WTC11 (cell line): ENCODE measurements at regions not wholly inside any gene's neighbourhood (a gene's known extent, or its start where the extent isn't known, plus 50 kb on each side); places are given as distances from the start of the nearest gene placed in this dataset.

Source experiments
- ATAC-seq: fragments of 200-7000 bp; cut with Tn5 transposase; 2 replicates; pipeline ENCODE4 v1.10.0; 2021; ENCODE audit warnings: mild to moderate bottlenecking, moderate library complexity
- CTCF ChIA-PET: fragments of 300-600 bp; sonication (Branson Sonifier 250); formaldehyde crosslinking; loops from one replicate; lab custom pipeline; 2021; ENCODE audit warnings: antibody characterized with exemption; lab: Charles Lee
- POLR2A ChIA-PET: fragments of 350-600 bp; sonication (Branson Sonifier 250); formaldehyde crosslinking; loops from one replicate; lab custom pipeline; 2021; ENCODE audit warnings: antibody characterized with exemption; lab: Charles Lee
- DNase-seq: peaks from one replicate; pipeline ENCODE4 v3.0.0; 2021; ENCODE audit warnings: low spot score
- H3K27ac Mint-ChIP-seq: 2 replicates; pipeline ENCODE4 v1.8.0; 2021; ENCODE audit warnings: mixed read lengths
- H3K27me3 Mint-ChIP-seq: 2 replicates; pipeline ENCODE4 v1.8.0; 2021; ENCODE audit warnings: low read depth, mild to moderate bottlenecking, moderate library complexity, mixed read lengths
- H3K36me3 Mint-ChIP-seq: 2 replicates; pipeline ENCODE4 v1.8.0; 2021; ENCODE audit warnings: mixed read lengths
- H3K4me1 Mint-ChIP-seq: 2 replicates; pipeline ENCODE4 v1.8.0; 2022; ENCODE audit warnings: mixed read lengths
- H3K4me3 Mint-ChIP-seq: 2 replicates; pipeline ENCODE4 v1.8.0; 2021; ENCODE audit warnings: mild to moderate bottlenecking, moderate library complexity, mixed read lengths
- H3K9me3 Mint-ChIP-seq: 2 replicates; pipeline ENCODE4 v1.8.0; 2021; ENCODE audit warnings: mixed read lengths
- FOXJ3 ChIP-seq: sonication (generic); formaldehyde crosslinking; IDR thresholded peaks from 2 replicates; pipeline ENCODE4 v1.9.0; 2021; ENCODE audit warnings: missing genetic modification reagents, mild to moderate bottlenecking, borderline replicate concordance
- GABPB1 ChIP-seq: sonication (generic); formaldehyde crosslinking; IDR thresholded peaks from 2 replicates; pipeline ENCODE4 v1.8.1; 2023; ENCODE audit warnings: mild to moderate bottlenecking, missing genetic modification reagents
- MYBL2 ChIP-seq: sonication (generic); formaldehyde crosslinking; IDR thresholded peaks from 2 replicates; pipeline ENCODE4 v1.8.1; 2023; ENCODE audit warnings: mild to moderate bottlenecking, moderate library complexity, missing genetic modification reagents
- NFATC4 ChIP-seq: fragments of 250-450 bp; sonication (Bioruptor Pico); IDR thresholded peaks from 2 replicates; pipeline ENCODE4 v1.9.0; 2021; ENCODE audit warnings: mild to moderate bottlenecking
- SMAD3 ChIP-seq: sonication (generic); formaldehyde crosslinking; IDR thresholded peaks from 2 replicates; pipeline ENCODE4 v1.8.0; 2022; ENCODE audit warnings: missing genetic modification reagents, mild to moderate bottlenecking, borderline replicate concordance
- ZNF263 ChIP-seq: sonication (generic); formaldehyde crosslinking; IDR thresholded peaks from 2 replicates; pipeline ENCODE4 v1.8.1; 2022; ENCODE audit warnings: low read depth, mild to moderate bottlenecking, moderate library complexity, missing genetic modification reagents
- TF ChIP-seq, protein P1 (sequence below): sonication (generic); formaldehyde crosslinking; IDR thresholded peaks from 2 replicates; pipeline ENCODE4 v1.8.0; 2022; ENCODE audit warnings: mild to moderate bottlenecking, missing genetic modification reagents
- TF ChIP-seq, protein P2 (sequence below): sonication (generic); formaldehyde crosslinking; IDR thresholded peaks from 2 replicates; pipeline ENCODE4 v1.8.1; 2022; ENCODE audit warnings: low read depth, missing genetic modification reagents, borderline replicate concordance
- TF ChIP-seq, protein P3 (sequence below): fragments of 250-450 bp; sonication (Bioruptor Pico); IDR thresholded peaks from 2 replicates; pipeline ENCODE4 v1.9.0; 2021; ENCODE audit warnings: mild to moderate bottlenecking
- TF ChIP-seq, protein P4 (sequence below): fragments of 250-450 bp; sonication (Bioruptor Pico); IDR thresholded peaks from 2 replicates; pipeline ENCODE4 v1.8.0; 2021; ENCODE audit warnings: mild to moderate bottlenecking
- TF ChIP-seq, protein P5 (sequence below): sonication (generic); formaldehyde crosslinking; conservative IDR thresholded peaks from 2 replicates; pipeline ENCODE4 v1.8.1; 2022; ENCODE audit warnings: mild to moderate bottlenecking, missing genetic modification reagents
- TF ChIP-seq, protein P6 (sequence below): sonication (generic); formaldehyde crosslinking; IDR thresholded peaks from 2 replicates; pipeline ENCODE4 v1.8.1; 2022; ENCODE audit warnings: mild to moderate bottlenecking, missing genetic modification reagents, moderate library complexity, borderline replicate concordance

DNA sequence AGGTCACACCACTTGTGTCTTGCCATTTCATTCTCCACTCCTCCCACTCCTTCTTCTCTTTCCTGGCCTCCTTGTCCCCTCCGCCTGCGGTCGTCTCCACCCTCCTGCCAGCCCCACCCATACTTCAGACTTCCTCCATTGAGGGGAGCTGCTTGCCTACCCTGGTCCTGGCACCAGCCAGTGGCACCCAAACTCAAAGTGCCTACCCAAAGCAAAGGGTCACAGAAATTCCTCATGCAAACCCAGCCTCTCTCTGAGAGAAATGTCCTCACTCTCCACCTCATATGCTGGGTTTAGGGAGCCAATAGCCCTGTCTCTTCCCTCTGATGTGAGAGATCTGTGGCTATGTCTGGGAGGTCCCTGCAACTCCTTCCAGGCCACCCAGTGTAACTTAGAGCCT, 109.6 kb downstream of the TEX26 start (continued):
- TF ChIP-seq, protein P1, sequence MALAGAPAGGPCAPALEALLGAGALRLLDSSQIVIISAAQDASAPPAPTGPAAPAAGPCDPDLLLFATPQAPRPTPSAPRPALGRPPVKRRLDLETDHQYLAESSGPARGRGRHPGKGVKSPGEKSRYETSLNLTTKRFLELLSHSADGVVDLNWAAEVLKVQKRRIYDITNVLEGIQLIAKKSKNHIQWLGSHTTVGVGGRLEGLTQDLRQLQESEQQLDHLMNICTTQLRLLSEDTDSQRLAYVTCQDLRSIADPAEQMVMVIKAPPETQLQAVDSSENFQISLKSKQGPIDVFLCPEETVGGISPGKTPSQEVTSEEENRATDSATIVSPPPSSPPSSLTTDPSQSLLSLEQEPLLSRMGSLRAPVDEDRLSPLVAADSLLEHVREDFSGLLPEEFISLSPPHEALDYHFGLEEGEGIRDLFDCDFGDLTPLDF (CRISPR knock-in tag), result no peak
- TF ChIP-seq SMAD3 (CRISPR knock-in tag) (no peak), ZNF263 (CRISPR knock-in tag) (no peak)
- TF ChIP-seq, protein P2, sequence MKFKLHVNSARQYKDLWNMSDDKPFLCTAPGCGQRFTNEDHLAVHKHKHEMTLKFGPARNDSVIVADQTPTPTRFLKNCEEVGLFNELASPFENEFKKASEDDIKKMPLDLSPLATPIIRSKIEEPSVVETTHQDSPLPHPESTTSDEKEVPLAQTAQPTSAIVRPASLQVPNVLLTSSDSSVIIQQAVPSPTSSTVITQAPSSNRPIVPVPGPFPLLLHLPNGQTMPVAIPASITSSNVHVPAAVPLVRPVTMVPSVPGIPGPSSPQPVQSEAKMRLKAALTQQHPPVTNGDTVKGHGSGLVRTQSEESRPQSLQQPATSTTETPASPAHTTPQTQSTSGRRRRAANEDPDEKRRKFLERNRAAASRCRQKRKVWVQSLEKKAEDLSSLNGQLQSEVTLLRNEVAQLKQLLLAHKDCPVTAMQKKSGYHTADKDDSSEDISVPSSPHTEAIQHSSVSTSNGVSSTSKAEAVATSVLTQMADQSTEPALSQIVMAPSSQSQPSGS, result no peak
- TF ChIP-seq, protein P3, sequence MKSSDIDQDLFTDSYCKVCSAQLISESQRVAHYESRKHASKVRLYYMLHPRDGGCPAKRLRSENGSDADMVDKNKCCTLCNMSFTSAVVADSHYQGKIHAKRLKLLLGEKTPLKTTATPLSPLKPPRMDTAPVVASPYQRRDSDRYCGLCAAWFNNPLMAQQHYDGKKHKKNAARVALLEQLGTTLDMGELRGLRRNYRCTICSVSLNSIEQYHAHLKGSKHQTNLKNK (CRISPR knock-in tag), result no peak
- TF ChIP-seq, protein P4, sequence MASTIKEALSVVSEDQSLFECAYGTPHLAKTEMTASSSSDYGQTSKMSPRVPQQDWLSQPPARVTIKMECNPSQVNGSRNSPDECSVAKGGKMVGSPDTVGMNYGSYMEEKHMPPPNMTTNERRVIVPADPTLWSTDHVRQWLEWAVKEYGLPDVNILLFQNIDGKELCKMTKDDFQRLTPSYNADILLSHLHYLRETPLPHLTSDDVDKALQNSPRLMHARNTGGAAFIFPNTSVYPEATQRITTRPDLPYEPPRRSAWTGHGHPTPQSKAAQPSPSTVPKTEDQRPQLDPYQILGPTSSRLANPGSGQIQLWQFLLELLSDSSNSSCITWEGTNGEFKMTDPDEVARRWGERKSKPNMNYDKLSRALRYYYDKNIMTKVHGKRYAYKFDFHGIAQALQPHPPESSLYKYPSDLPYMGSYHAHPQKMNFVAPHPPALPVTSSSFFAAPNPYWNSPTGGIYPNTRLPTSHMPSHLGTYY (CRISPR knock-in tag), result no peak

DNA sequence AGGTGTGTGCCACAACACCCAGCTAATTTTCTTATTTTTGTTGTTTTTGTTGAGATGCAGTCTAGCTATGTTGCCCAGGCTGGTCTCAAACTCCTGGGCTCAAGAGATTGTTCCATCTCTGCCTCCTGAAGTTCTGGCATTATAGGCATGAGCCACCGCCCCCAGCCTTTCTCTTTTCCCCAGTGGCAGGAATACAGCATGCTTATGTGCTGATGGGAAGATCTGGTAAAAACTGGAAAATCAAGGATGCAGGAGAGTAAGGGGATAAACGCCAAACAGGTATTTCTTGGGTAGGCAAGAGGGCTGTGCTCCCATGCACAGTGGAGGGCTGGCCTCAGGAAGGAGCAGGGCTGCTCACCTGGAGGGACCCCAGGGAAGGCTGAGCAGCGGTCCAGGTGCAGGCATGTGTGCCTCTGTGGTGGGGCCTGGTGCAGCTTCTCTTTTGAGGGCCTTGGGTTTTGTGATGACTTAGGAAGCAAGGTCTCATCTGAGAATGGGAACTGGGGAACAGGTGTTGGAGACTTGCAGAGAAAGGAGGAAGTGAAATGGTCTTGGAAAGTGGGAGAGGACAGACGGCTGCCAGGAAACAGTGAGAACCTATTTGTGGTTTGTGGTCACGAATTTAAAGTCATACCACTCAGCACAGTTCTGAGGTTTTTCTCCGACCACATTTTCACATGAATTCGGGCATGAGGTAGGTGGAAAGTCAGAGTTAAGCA, 106.5 kb downstream of the TEX26 start:
- no peak overlapping the region for H3K27ac Mint-ChIP-seq
- TF ChIP-seq MYBL2 (CRISPR knock-in tag) (no peak), GABPB1 (no peak), NFATC4 (CRISPR knock-in tag) (no peak)
- TF ChIP-seq, protein P5, sequence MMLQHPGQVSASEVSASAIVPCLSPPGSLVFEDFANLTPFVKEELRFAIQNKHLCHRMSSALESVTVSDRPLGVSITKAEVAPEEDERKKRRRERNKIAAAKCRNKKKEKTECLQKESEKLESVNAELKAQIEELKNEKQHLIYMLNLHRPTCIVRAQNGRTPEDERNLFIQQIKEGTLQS (CRISPR knock-in tag), result no peak
- TF ChIP-seq, protein P3 (CRISPR knock-in tag), result no peak
- TF ChIP-seq, protein P6, sequence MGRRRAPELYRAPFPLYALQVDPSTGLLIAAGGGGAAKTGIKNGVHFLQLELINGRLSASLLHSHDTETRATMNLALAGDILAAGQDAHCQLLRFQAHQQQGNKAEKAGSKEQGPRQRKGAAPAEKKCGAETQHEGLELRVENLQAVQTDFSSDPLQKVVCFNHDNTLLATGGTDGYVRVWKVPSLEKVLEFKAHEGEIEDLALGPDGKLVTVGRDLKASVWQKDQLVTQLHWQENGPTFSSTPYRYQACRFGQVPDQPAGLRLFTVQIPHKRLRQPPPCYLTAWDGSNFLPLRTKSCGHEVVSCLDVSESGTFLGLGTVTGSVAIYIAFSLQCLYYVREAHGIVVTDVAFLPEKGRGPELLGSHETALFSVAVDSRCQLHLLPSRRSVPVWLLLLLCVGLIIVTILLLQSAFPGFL (CRISPR knock-in tag), result no peak
- ATAC-seq, result no peak
- CTCF ChIA-PET, result interaction anchor here (2.1 kb wide), 1 partner anchor 60 kb away, joined by 6 read pairs; no protein-coding TSS in a partner anchor
- no peak overlapping the region for H3K4me3 Mint-ChIP-seq
- no peaks in the 10 kb centered on the region for H3K36me3 Mint-ChIP-seq
- no peak for DNase-seq
- H3K4me1 Mint-ChIP-seq, result no peaks in the 10 kb centered on the region
- H3K9me3 Mint-ChIP-seq, result no peaks in the 10 kb centered on the region
- H3K27me3 Mint-ChIP-seq, result no peaks in the 10 kb centered on the region; the same call in 1 of the 2 replicates
- POLR2A ChIA-PET, result no interaction called here

DNA sequence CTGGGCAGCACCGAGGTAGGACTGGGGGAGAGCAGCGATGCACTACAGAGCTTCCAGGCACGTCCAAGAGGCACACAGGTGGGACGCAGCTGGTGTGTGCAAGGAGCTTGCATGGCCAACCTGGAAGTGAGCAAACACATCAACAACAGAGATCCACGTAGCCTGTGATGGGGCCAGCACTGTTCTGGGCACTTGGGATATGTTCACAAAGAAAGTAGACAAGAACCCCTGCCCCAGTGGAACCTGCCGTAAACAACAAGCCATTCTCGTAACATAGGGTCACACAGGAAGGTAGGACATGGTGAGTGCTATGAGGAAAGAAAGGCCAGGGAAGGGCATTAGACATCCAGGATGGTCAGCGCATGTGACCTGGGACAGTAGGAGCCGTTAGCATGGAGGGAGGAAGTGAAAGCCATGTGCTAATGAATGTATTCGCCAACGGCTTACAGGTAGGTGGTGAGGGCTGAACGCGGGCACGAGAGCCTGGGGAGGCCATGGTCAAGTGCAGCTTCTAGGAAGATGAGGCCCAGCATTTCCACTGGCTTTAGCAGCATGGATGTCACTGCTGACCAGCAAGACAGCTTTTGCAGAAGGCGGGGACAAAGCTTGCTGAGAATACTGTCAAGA, 105.5 kb downstream of the TEX26 start:
- CTCF ChIA-PET, result interaction anchor here (1.3 kb wide), 1 partner anchor 59 kb away, joined by 4 read pairs; no protein-coding TSS in a partner anchor
- POLR2A ChIA-PET, result no interaction called here
- no peak for DNase-seq

More for the DNA sequence above, 105.5 kb downstream of the TEX26 start:
- Mint-ChIP-seq H3K36me3 (no peaks in the 10 kb centered on the region), H3K4me3 (no peak overlapping the region), H3K4me1 (no peaks in the 10 kb centered on the region), H3K27ac (no peak overlapping the region), H3K9me3 (no peaks in the 10 kb centered on the region), H3K27me3 (no peaks in the 10 kb centered on the region; the same call in 1 of the 2 replicates)
- no peak for ATAC-seq
- no peak for TF ChIP-seq FOXJ3 (CRISPR knock-in tag)
- TF ChIP-seq, protein P6 (CRISPR knock-in tag), result no peak
